ENCODE measurements at regions not wholly inside any gene's neighbourhood (a gene's known extent, or its start where the extent isn't known, plus 50 kb on each side); places are given as distances from the start of the nearest gene placed in this dataset.

DNA sequence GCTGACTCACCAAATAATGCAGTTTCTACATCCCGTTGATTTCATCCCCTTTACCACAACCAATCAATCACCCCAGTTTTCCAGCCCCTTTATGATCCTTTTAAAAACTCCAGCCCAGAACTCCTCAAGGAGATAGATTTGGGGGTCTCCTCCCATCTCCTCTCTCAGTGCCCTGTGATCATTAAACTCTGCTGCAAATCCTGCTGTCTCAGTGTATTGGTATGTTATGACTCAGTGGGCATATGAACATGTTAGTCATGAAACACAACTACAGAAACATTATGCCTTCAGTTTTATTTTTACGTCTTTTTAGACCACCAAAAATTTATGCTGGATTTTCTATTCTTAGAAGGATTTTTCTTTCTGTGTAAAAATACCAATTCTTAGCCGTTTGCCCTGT, 213.7 kb downstream of the DIPK2A start:
- H3K9me2 ChIP-seq (ENCODE audit: insufficient read depth, low read length): no peaks in the 10 kb centered on the region
- no peak overlapping the region for H2AFZ ChIP-seq (ENCODE audit: low read depth, low read length)
- no peak overlapping the region for H3K27ac ChIP-seq (ENCODE audit: low read length)
- H3K4me2 ChIP-seq (ENCODE audit: low read length): no peak overlapping the region
- TF ChIP-seq, protein P1, sequence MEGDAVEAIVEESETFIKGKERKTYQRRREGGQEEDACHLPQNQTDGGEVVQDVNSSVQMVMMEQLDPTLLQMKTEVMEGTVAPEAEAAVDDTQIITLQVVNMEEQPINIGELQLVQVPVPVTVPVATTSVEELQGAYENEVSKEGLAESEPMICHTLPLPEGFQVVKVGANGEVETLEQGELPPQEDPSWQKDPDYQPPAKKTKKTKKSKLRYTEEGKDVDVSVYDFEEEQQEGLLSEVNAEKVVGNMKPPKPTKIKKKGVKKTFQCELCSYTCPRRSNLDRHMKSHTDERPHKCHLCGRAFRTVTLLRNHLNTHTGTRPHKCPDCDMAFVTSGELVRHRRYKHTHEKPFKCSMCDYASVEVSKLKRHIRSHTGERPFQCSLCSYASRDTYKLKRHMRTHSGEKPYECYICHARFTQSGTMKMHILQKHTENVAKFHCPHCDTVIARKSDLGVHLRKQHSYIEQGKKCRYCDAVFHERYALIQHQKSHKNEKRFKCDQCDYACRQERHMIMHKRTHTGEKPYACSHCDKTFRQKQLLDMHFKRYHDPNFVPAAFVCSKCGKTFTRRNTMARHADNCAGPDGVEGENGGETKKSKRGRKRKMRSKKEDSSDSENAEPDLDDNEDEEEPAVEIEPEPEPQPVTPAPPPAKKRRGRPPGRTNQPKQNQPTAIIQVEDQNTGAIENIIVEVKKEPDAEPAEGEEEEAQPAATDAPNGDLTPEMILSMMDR (IDR thresholded peaks at IDR 0.05; ENCODE audit: poor library complexity, severe bottlenecking): no peak
- H3K36me3 ChIP-seq (ENCODE audit: insufficient read depth, low read length): no peaks in the 10 kb centered on the region
- no peaks in the 10 kb centered on the region for H3K27me3 ChIP-seq (ENCODE audit: insufficient read depth, low read depth, low read length)
- H3F3A ChIP-seq (ENCODE audit: insufficient read depth, low read length, poor library complexity, severe bottlenecking): no peaks in the 10 kb centered on the region
- H3K9ac ChIP-seq (ENCODE audit: low read length): no peak overlapping the region
- no peak overlapping the region for H3K4me3 ChIP-seq (ENCODE audit: low read length)
- no peaks in the 10 kb centered on the region for H4K20me1 ChIP-seq (ENCODE audit: insufficient read depth)
- H3K79me2 ChIP-seq (replicated peaks; ENCODE audit: insufficient read depth, low read length): no peaks in the 10 kb centered on the region
- no peaks in the 10 kb centered on the region for H3K9me3 ChIP-seq (ENCODE audit: low read length)

DNA sequence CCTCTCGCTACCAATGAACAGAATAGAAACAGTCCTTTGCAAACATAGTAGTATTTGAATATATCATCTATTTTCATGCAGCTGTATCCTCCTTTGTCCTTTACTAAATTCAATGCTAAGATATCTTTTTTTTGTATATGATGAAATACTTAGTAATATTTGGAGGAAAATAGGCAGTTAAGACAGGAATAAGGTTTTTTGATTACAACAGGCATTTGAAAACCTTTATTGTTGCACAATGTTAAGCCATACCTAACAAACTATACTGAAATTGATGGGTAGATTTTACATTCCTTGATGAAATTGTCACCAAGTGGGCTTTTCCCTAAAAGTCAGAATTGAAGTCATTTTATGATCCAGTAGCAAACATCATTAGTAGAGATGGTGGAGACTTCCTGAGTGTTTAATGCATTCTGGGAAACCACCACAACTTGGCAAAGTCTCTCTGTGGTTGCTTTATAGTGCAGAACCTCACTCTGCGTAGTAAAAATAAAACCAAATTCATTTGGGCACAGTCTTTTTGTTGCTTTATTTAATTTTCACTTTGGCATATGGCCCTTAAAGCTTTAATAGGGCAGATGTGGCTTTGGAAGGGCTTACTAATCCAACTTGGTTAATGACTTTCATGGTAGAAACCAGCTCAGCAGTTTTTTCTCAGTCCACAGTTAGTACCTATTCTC, 216.0 kb downstream of the DIPK2A start:
- H3K79me2 ChIP-seq (replicated peaks; ENCODE audit: insufficient read depth, low read length): no peaks in the 10 kb centered on the region
- no peaks in the 10 kb centered on the region for H3K36me3 ChIP-seq (ENCODE audit: insufficient read depth, low read length)
- no peak overlapping the region for H2AFZ ChIP-seq (ENCODE audit: low read depth, low read length)
- no peak overlapping the region for H3K4me2 ChIP-seq (ENCODE audit: low read length)
- no peaks in the 10 kb centered on the region for H3K9me2 ChIP-seq (ENCODE audit: insufficient read depth, low read length)
- H3K27me3 ChIP-seq (ENCODE audit: insufficient read depth, low read depth, low read length): no peaks in the 10 kb centered on the region
- H4K20me1 ChIP-seq (ENCODE audit: insufficient read depth): no peaks in the 10 kb centered on the region
- no peak overlapping the region for H3K27ac ChIP-seq (ENCODE audit: low read length)
- H3K4me3 ChIP-seq (ENCODE audit: low read length): no peak overlapping the region
- no peaks in the 10 kb centered on the region for H3K9me3 ChIP-seq (ENCODE audit: low read length)
- no peaks in the 10 kb centered on the region for H3F3A ChIP-seq (ENCODE audit: insufficient read depth, low read length, poor library complexity, severe bottlenecking)
- no peak overlapping the region for H3K9ac ChIP-seq (ENCODE audit: low read length)
- no peak for TF ChIP-seq SMC3 (conservative IDR thresholded peaks at IDR 0.05; ENCODE audit: poor library complexity)
- TF ChIP-seq MXI1 (conservative IDR thresholded peaks at IDR 0.05; ENCODE audit: poor library complexity, severe bottlenecking): no peak
- TF ChIP-seq, protein P1 (IDR thresholded peaks at IDR 0.05; ENCODE audit: poor library complexity, severe bottlenecking): no peak
- TF ChIP-seq EZH2 (IDR thresholded peaks at IDR 0.05; ENCODE audit: borderline replicate concordance, insufficient read depth, low read length, poor library complexity, severe bottlenecking): no peak
- TF ChIP-seq, protein P2, sequence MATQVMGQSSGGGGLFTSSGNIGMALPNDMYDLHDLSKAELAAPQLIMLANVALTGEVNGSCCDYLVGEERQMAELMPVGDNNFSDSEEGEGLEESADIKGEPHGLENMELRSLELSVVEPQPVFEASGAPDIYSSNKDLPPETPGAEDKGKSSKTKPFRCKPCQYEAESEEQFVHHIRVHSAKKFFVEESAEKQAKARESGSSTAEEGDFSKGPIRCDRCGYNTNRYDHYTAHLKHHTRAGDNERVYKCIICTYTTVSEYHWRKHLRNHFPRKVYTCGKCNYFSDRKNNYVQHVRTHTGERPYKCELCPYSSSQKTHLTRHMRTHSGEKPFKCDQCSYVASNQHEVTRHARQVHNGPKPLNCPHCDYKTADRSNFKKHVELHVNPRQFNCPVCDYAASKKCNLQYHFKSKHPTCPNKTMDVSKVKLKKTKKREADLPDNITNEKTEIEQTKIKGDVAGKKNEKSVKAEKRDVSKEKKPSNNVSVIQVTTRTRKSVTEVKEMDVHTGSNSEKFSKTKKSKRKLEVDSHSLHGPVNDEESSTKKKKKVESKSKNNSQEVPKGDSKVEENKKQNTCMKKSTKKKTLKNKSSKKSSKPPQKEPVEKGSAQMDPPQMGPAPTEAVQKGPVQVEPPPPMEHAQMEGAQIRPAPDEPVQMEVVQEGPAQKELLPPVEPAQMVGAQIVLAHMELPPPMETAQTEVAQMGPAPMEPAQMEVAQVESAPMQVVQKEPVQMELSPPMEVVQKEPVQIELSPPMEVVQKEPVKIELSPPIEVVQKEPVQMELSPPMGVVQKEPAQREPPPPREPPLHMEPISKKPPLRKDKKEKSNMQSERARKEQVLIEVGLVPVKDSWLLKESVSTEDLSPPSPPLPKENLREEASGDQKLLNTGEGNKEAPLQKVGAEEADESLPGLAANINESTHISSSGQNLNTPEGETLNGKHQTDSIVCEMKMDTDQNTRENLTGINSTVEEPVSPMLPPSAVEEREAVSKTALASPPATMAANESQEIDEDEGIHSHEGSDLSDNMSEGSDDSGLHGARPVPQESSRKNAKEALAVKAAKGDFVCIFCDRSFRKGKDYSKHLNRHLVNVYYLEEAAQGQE (IDR thresholded peaks at IDR 0.05; ENCODE audit: borderline replicate concordance): no peak
- no peak for TF ChIP-seq TAF1 (IDR thresholded peaks at IDR 0.05; ENCODE audit: low read depth)
